OCI-LY1 (cell line): ENCODE measurements at regions not wholly inside any gene's neighbourhood (a gene's known extent, or its start where the extent isn't known, plus 50 kb on each side); places are given as distances from the start of the nearest gene placed in this dataset.

Experiments
- CTCF ChIP-seq: fragments of 200-600 bp; sonication (generic), shearing (Covaris generic); IDR thresholded peaks from 2 replicates; pipeline ENCODE4 v1.5.1; 2017; ENCODE audit warnings: mild to moderate bottlenecking, antibody characterized with exemption, low read length, moderate library complexity, mixed read lengths
- EZH2 ChIP-seq: fragments of 200-600 bp; sonication (generic), shearing (Covaris generic); IDR thresholded peaks from 2 replicates; pipeline ENCODE4 v1.8.0; 2017; ENCODE audit warnings: borderline replicate concordance, mixed run types, mild to moderate bottlenecking, antibody characterized with exemption, low read length, moderate library complexity, mixed read lengths

GRCh38 chr5:12488161-12488560 lies 583.9 kb upstream of the CTNND2 start:
- TF ChIP-seq CTCF (no peak), EZH2 (no peak)
